ENCODE measurements at regions not wholly inside any gene's neighbourhood (a gene's known extent, or its start where the extent isn't known, plus 50 kb on each side); places are given as distances from the start of the nearest gene placed in this dataset.

GRCh38 chr16:89034971-89035668, 58.1 kb upstream of the CBFA2T3 start:
- Mint-ChIP-seq H3K4me1 (ENCODE audit: low read depth) (no peaks in the 10 kb centered on the region), H3K36me3 (ENCODE audit: low read depth) (no peaks in the 10 kb centered on the region), H3K4me3 (no peak overlapping the region), H3K27me3 (ENCODE audit: insufficient read depth) (peaks cover 37% of the 10 kb centered on the region), H3K9me3 (peaks cover 9% of the 10 kb centered on the region), H3K27ac (no peak overlapping the region)
- no peak for DNase-seq
- no peak for TF ChIP-seq CTCF (IDR thresholded peaks at IDR 0.05)

- TF ChIP-seq CTCF (IDR thresholded peaks at IDR 0.05): no peak
- H3K27me3 Mint-ChIP-seq (ENCODE audit: insufficient read depth): peaks cover 38% of the 10 kb centered on the region
- H3K36me3 Mint-ChIP-seq (ENCODE audit: low read depth): no peaks in the 10 kb centered on the region
- peaks cover 6% of the 10 kb centered on the region for H3K9me3 Mint-ChIP-seq
- H3K4me3 Mint-ChIP-seq: no peak overlapping the region
- no peak for DNase-seq
- H3K4me1 Mint-ChIP-seq (ENCODE audit: low read depth): no peaks in the 10 kb centered on the region
- H3K27ac Mint-ChIP-seq: no peak overlapping the region
Measured at GRCh38 chr16:89035669-89036570, 57.7 kb upstream of the ACSF3 start.

- Mint-ChIP-seq H3K4me1 (ENCODE audit: low read depth) (no peaks in the 10 kb centered on the region), H3K27ac (no peak overlapping the region), H3K9me3 (no peaks in the 10 kb centered on the region), H3K4me3 (no peak overlapping the region), H3K27me3 (ENCODE audit: insufficient read depth) (peaks cover 37% of the 10 kb centered on the region), H3K36me3 (ENCODE audit: low read depth) (no peaks in the 10 kb centered on the region)
- no peak for TF ChIP-seq CTCF (IDR thresholded peaks at IDR 0.05)
- DNase-seq: no peak
Measured at GRCh38 chr16:89036776-89037175, 56.9 kb upstream of the ACSF3 start.

GRCh38 chr16:89037261-89038152, 56.1 kb upstream of the ACSF3 start:
- H3K27me3 Mint-ChIP-seq (ENCODE audit: insufficient read depth): peaks cover 31% of the 10 kb centered on the region
- no peaks in the 10 kb centered on the region for H3K4me1 Mint-ChIP-seq (ENCODE audit: low read depth)
- no peaks in the 10 kb centered on the region for H3K9me3 Mint-ChIP-seq
- no peak for TF ChIP-seq CTCF (IDR thresholded peaks at IDR 0.05)
- no peak overlapping the region for H3K27ac Mint-ChIP-seq
- H3K36me3 Mint-ChIP-seq (ENCODE audit: low read depth): no peaks in the 10 kb centered on the region
- peak; percentile 10 for DNase-seq
- no peak overlapping the region for H3K4me3 Mint-ChIP-seq

GRCh38 chr16:89038221-89038721, 55.4 kb upstream of the ACSF3 start:
- peaks cover 27% of the 10 kb centered on the region for H3K27me3 Mint-ChIP-seq (ENCODE audit: insufficient read depth)
- H3K36me3 Mint-ChIP-seq (ENCODE audit: low read depth): no peaks in the 10 kb centered on the region
- DNase-seq: no peak
- H3K9me3 Mint-ChIP-seq: no peaks in the 10 kb centered on the region
- TF ChIP-seq CTCF (IDR thresholded peaks at IDR 0.05): no peak
- no peak overlapping the region for H3K27ac Mint-ChIP-seq
- no peaks in the 10 kb centered on the region for H3K4me1 Mint-ChIP-seq (ENCODE audit: low read depth)
- no peak overlapping the region for H3K4me3 Mint-ChIP-seq
